ENCODE measurements at regions not wholly inside any gene's neighbourhood (a gene's known extent, or its start where the extent isn't known, plus 50 kb on each side); places are given as distances from the start of the nearest gene placed in this dataset.

DNA sequence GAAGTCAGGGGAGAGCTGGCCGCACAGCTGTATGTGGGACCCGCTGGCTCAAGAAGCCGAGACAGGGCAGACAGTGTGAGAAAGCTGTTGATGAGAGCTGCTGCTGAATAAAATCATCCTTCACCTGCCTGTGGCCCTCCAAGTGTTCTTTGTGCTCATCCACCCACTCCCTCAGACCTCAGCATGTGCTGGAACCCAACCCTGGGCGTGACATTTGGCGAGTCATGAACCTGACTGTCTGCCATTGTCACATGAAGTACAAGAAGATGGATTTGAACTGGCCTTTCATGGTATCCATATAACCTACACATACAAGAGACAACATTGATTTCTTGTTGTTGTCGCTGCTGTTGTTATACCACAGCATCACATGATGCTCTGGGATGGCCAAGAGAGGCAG lies 139.7 kb upstream of the PLCXD3 start:
- H3K4me1 ChIP-seq (ENCODE audit: control insufficient read depth, insufficient read depth, low read length), result no peaks in the 10 kb centered on the region
- no peaks in the 10 kb centered on the region for H4K20me1 ChIP-seq (ENCODE audit: control insufficient read depth, insufficient read depth)
- H3K9ac ChIP-seq (ENCODE audit: control insufficient read depth, insufficient read depth, low read length), result no peak overlapping the region
- DNase-seq (ENCODE audit: low read depth, low spot score), result no peak
- H3K4me3 ChIP-seq, result no peak overlapping the region
- H3K27me3 ChIP-seq (replicated peaks in 1 of 2; ENCODE audit: control insufficient read depth in 2 of 2, insufficient read depth in 2 of 2, low read length in 1 of 2), result no peaks in the 10 kb centered on the region; a peak in 1 of 4 replicates
- CTCF ChIA-PET, result no interaction called here
- no peak for FAIRE-seq
- POLR2A ChIA-PET, result no interaction called here
- H3K27ac ChIP-seq (ENCODE audit: control insufficient read depth, insufficient read depth), result no peak overlapping the region
- H3K9me3 ChIP-seq (replicated peaks; ENCODE audit: control insufficient read depth, insufficient read depth, low read length), result no peaks in the 10 kb centered on the region
- intact Hi-C loops (cut with micrococcal nuclease; ENCODE audit: unreplicated experiment), result no loop called here
- ATAC-seq, result no peak
- no peaks in the 10 kb centered on the region for H3K36me3 ChIP-seq (ENCODE audit: control insufficient read depth in 2 of 2, insufficient read depth in 2 of 2, low read length in 1 of 2)
- SMC1A ChIA-PET (ENCODE audit: uncharacterized antibody, unreplicated experiment), result interaction anchor here (1.4 kb wide), 1 partner anchor 10 kb away, joined by 5 read pairs; no protein-coding TSS in a partner anchor
- H3K79me2 ChIP-seq (ENCODE audit: control insufficient read depth, insufficient read depth, low read length), result no peaks in the 10 kb centered on the region
- TF ChIP-seq, protein P1, sequence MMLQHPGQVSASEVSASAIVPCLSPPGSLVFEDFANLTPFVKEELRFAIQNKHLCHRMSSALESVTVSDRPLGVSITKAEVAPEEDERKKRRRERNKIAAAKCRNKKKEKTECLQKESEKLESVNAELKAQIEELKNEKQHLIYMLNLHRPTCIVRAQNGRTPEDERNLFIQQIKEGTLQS (IDR thresholded peaks at IDR 0.05; ENCODE audit: borderline replicate concordance, extremely low read depth, low read depth, low read length), result no peak
- TF ChIP-seq RCOR1 (conservative IDR thresholded peaks at IDR 0.05; ENCODE audit: low read depth, low read length), result no peak
- no peak for TF ChIP-seq FOXK2 (IDR thresholded peaks at IDR 0.05)
- TF ChIP-seq FOXM1 (IDR thresholded peaks at IDR 0.05; ENCODE audit: low read depth, low read length), result no peak
- no peak overlapping the region for H3K4me2 ChIP-seq (ENCODE audit: control insufficient read depth, insufficient read depth)
- RAD21 ChIA-PET (ENCODE audit: unreplicated experiment), result no interaction called here
- no peak overlapping the region for H2AFZ ChIP-seq (ENCODE audit: control insufficient read depth, low read depth, low read length)
- in situ Hi-C loops (cut with MboI), result no loop called here
- no TSS peak for BruUV-seq (replicated peaks)
- 15% methylated on average over 6 of the region's 6 CpGs for WGBS (ENCODE audit: insufficient coverage, insufficient replicate concordance, low lambda C conversion rate, missing lambda C conversion rate)

DNA sequence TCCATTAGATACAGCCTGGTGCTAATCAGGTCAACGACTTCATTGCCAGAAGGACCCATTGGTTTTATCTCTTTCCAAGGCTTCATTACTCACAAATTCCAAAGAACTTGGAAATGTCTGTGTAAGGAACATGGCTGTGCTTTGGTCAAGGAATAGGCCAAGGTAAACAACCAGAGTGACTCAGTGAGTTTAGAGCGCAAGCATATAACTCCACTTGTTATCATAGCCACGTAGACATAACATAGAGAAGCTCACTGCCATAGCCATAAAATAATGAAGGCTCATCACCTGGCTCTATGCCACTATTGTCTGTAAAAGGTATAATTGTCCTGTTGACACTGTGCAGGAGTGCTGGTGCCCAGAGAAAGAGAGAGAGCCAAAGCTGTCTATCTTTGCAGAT lies 139.3 kb upstream of the PLCXD3 start:
- no peak overlapping the region for H3K4me2 ChIP-seq (ENCODE audit: control insufficient read depth, insufficient read depth)
- ChIA-PET CTCF (no interaction called here), RAD21 (ENCODE audit: unreplicated experiment) (no interaction called here), POLR2A (no interaction called here), SMC1A (ENCODE audit: uncharacterized antibody, unreplicated experiment) (interaction anchor here (1.4 kb wide), 1 partner anchor 9 kb away, joined by 5 read pairs; no protein-coding TSS in a partner anchor)
- in situ Hi-C loops (cut with MboI) (no loop called here), intact Hi-C loops (cut with micrococcal nuclease; ENCODE audit: unreplicated experiment) (no loop called here)
- DNase-seq (ENCODE audit: low read depth, low spot score) (no peak), FAIRE-seq (no peak), ATAC-seq (no peak)
- no peaks in the 10 kb centered on the region for H4K20me1 ChIP-seq (ENCODE audit: control insufficient read depth, insufficient read depth)
- H3K4me1 ChIP-seq (ENCODE audit: control insufficient read depth, insufficient read depth, low read length), result no peaks in the 10 kb centered on the region
- no peak overlapping the region for H3K4me3 ChIP-seq
- no peak overlapping the region for H2AFZ ChIP-seq (ENCODE audit: control insufficient read depth, low read depth, low read length)
- 14% methylated on average over 3 of the region's 3 CpGs for WGBS (ENCODE audit: insufficient coverage, insufficient replicate concordance, low lambda C conversion rate, missing lambda C conversion rate)
- no peaks in the 10 kb centered on the region for H3K9me3 ChIP-seq (replicated peaks; ENCODE audit: control insufficient read depth, insufficient read depth, low read length)
- H3K9ac ChIP-seq (ENCODE audit: control insufficient read depth, insufficient read depth, low read length), result no peak overlapping the region
- TF ChIP-seq IRF5 (IDR thresholded peaks at IDR 0.05; ENCODE audit: borderline replicate concordance) (no peak), SMC3 (IDR thresholded peaks at IDR 0.05; ENCODE audit: borderline replicate concordance, low read length) (no peak), FOS (IDR thresholded peaks at IDR 0.05; ENCODE audit: borderline replicate concordance, extremely low read depth, insufficient read length) (no peak), CBX3 (IDR thresholded peaks at IDR 0.05; ENCODE audit: borderline replicate concordance, low read depth) (no peak), KLF5 (IDR thresholded peaks at IDR 0.05; ENCODE audit: partially characterized antibody) (no peak), RBBP5 (conservative IDR thresholded peaks at IDR 0.05) (no peak), PAX5 (IDR thresholded peaks at IDR 0.05; ENCODE audit: borderline replicate concordance, low read depth, low read length) (no peak), ZBED1 (IDR thresholded peaks at IDR 0.05; ENCODE audit: borderline replicate concordance) (no peak), ASH2L (IDR thresholded peaks at IDR 0.05; ENCODE audit: borderline replicate concordance, low read depth) (no peak), CEBPB (IDR thresholded peaks at IDR 0.05; ENCODE audit: borderline replicate concordance in 1 of 2, low read depth in 2 of 2, low read length in 2 of 2) (no peak), STAT1 (conservative IDR thresholded peaks at IDR 0.05) (no peak)
- TF ChIP-seq, protein P2, sequence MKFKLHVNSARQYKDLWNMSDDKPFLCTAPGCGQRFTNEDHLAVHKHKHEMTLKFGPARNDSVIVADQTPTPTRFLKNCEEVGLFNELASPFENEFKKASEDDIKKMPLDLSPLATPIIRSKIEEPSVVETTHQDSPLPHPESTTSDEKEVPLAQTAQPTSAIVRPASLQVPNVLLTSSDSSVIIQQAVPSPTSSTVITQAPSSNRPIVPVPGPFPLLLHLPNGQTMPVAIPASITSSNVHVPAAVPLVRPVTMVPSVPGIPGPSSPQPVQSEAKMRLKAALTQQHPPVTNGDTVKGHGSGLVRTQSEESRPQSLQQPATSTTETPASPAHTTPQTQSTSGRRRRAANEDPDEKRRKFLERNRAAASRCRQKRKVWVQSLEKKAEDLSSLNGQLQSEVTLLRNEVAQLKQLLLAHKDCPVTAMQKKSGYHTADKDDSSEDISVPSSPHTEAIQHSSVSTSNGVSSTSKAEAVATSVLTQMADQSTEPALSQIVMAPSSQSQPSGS (IDR thresholded peaks at IDR 0.05; ENCODE audit: low read length), result no peak
- H3K36me3 ChIP-seq (ENCODE audit: control insufficient read depth in 2 of 2, insufficient read depth in 2 of 2, low read length in 1 of 2), result no peaks in the 10 kb centered on the region
- H3K27ac ChIP-seq (ENCODE audit: control insufficient read depth, insufficient read depth), result no peak overlapping the region
- H3K79me2 ChIP-seq (ENCODE audit: control insufficient read depth, insufficient read depth, low read length), result no peaks in the 10 kb centered on the region
- BruUV-seq (replicated peaks), result no TSS peak
- H3K27me3 ChIP-seq (replicated peaks in 1 of 2; ENCODE audit: control insufficient read depth in 2 of 2, insufficient read depth in 2 of 2, low read length in 1 of 2), result no peaks in the 10 kb centered on the region; a peak in 1 of 4 replicates
